ENCODE measurements at regions not wholly inside any gene's neighbourhood (a gene's known extent, or its start where the extent isn't known, plus 50 kb on each side); places are given as distances from the start of the nearest gene placed in this dataset.

DNA sequence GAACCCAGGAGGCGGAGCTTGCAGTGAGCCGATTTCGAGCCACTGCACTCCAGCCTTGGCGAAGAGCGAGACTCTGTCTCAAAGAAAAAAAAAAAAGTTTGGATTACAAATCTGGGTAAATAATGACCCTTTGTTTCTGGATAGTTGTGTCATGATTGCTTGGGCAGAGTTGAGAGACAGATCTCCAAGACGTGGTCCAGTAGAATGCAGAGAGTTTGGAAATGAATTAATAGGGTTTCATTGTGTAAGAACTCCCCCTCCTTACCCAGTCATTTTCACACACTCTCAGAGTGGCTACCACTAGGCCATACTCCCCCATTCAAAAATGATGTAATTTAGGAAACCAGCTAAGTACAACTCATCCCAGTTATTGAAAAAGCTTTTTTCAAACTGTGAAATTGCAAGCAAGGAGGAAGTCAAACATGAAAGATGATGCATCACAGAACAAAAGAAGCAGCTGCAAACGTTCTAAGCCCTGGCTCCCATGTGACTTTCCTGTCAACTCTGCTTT lies 1331.9 kb downstream of the AACS start:
- H3K9me3 Mint-ChIP-seq = peaks cover 27 to 29% of the 10 kb centered on the region in 2 experiments

More for the DNA sequence above, 1331.9 kb downstream of the AACS start:
- Mint-ChIP-seq H3K36me3 (ENCODE audit: insufficient read depth in 1 of 3, low read depth in 3 of 3) (peaks cover 9 to 33% (median 13%) of the 10 kb centered on the region in 3 experiments), H3K27ac (no peak overlapping the region), H3K4me3 (no peak overlapping the region), H3K27me3 (ENCODE audit: low read depth) (peaks cover 1% of the 10 kb centered on the region; the same call in 1 of the 2 replicates), H3K4me1 (no peaks in the 10 kb centered on the region)
- no peaks in the 10 kb centered on the region for H3K79me1 ChIP-seq (ENCODE audit: insufficient read depth, low read depth, low read length, poor library complexity, severe bottlenecking)
- WGBS (ENCODE audit: extremely low coverage, insufficient read length, low lambda C conversion rate) = no CpG with 5 or more reads among the region's 7 CpGs
- H3K4me2 ChIP-seq (ENCODE audit: insufficient read depth, insufficient read length, low read length) = no peak overlapping the region
- no peak overlapping the region for H2BK5ac ChIP-seq (ENCODE audit: insufficient read length, low read length)
- no peak overlapping the region for H3K23ac ChIP-seq (ENCODE audit: insufficient read length, low read depth, low read length)
- H3K4ac ChIP-seq (ENCODE audit: low read depth, low read length) = no peak overlapping the region
- no peaks in the 10 kb centered on the region for H4K20me1 ChIP-seq (ENCODE audit: control insufficient read depth, insufficient read depth, insufficient read length)
- no peak for DNase-seq
- H2AK5ac ChIP-seq (ENCODE audit: insufficient read length, low read length) = no peak overlapping the region
- no peak overlapping the region for H3K18ac ChIP-seq (ENCODE audit: insufficient read length, low read depth, low read length)
- H4K8ac ChIP-seq (replicated peaks; ENCODE audit: insufficient read length, low read depth, low read length) = no peak overlapping the region
- no peak overlapping the region for H2AFZ ChIP-seq (ENCODE audit: low read length)
- no peak overlapping the region for H3K9ac ChIP-seq (ENCODE audit: extremely low read depth, insufficient read length, low read length)
- H2BK20ac ChIP-seq (ENCODE audit: low read depth, low read length, poor library complexity, severe bottlenecking) = no peak overlapping the region
- H3K14ac ChIP-seq (ENCODE audit: insufficient read depth, low read length) = no peak overlapping the region
- H3K4me1 ChIP-seq (ENCODE audit: insufficient read depth, low read length) = no peaks in the 10 kb centered on the region
- H3K23me2 ChIP-seq (ENCODE audit: insufficient read length, low read depth, low read length, poor library complexity, severe bottlenecking) = no peaks in the 10 kb centered on the region
- no peaks in the 10 kb centered on the region for H3K27me3 ChIP-seq (ENCODE audit: insufficient read depth, low read length)
- no peak overlapping the region for H2BK120ac ChIP-seq (ENCODE audit: low read depth, low read length, poor library complexity, severe bottlenecking)
- H3T11ph ChIP-seq (ENCODE audit: low read length) = no peak overlapping the region
- no peak overlapping the region for H4K91ac ChIP-seq (ENCODE audit: insufficient read length, low read depth, low read length)
- H3K79me2 ChIP-seq (ENCODE audit: insufficient read depth, low read length) = no peaks in the 10 kb centered on the region
- H2BK15ac ChIP-seq (ENCODE audit: low read depth, low read length) = no peak overlapping the region
- H3K56ac ChIP-seq (ENCODE audit: insufficient read length, low read depth, low read length) = no peak overlapping the region
- no peak overlapping the region for H4K5ac ChIP-seq (ENCODE audit: insufficient read length, low read depth, low read length)
- H2BK12ac ChIP-seq (ENCODE audit: insufficient read length, low read depth, low read length) = no peak overlapping the region
- H3K9me3 ChIP-seq (ENCODE audit: control insufficient read depth, low read depth, low read length) = peaks cover 8% of the 10 kb centered on the region
- TF ChIP-seq, protein P1, sequence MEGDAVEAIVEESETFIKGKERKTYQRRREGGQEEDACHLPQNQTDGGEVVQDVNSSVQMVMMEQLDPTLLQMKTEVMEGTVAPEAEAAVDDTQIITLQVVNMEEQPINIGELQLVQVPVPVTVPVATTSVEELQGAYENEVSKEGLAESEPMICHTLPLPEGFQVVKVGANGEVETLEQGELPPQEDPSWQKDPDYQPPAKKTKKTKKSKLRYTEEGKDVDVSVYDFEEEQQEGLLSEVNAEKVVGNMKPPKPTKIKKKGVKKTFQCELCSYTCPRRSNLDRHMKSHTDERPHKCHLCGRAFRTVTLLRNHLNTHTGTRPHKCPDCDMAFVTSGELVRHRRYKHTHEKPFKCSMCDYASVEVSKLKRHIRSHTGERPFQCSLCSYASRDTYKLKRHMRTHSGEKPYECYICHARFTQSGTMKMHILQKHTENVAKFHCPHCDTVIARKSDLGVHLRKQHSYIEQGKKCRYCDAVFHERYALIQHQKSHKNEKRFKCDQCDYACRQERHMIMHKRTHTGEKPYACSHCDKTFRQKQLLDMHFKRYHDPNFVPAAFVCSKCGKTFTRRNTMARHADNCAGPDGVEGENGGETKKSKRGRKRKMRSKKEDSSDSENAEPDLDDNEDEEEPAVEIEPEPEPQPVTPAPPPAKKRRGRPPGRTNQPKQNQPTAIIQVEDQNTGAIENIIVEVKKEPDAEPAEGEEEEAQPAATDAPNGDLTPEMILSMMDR (conservative IDR thresholded peaks at IDR 0.05) = no peak
- H3K27ac ChIP-seq (ENCODE audit: insufficient read length, low read depth, low read length) = no peak overlapping the region

Measured in H9 (cell line).